Effector memory CD8-positive, alpha-beta T cell (primary cell): ENCODE measurements at regions not wholly inside any gene's neighbourhood (a gene's known extent, or its start where the extent isn't known, plus 50 kb on each side); places are given as distances from the start of the nearest gene placed in this dataset.
"Not testable (repeated sequence)": the region's sequence is repeated elsewhere in the genome, so short reads cannot be mapped to it uniquely, and the experiment has no call there.

Source experiments
- ATAC-seq: fragments of 150-1000 bp; cut with Tn5 transposase; replicated peaks from 2 replicates; pipeline ENCODE4 v1.10.0; 2021; ENCODE audit warnings: mild to moderate bottlenecking, moderate library complexity
- DNase-seq, 3 experiments: peaks; one replicate each; pipeline ENCODE4 v3.0.0; 2021
- H3K27ac Mint-ChIP-seq, 2 donors: one replicate each; pipeline ENCODE4 v1.8.0; 2022; ENCODE audit warnings: mild to moderate bottlenecking in 2 of 2, mixed read lengths in 2 of 2, moderate library complexity in 2 of 2
- H3K27me3 Mint-ChIP-seq, 2 donors: one replicate each; pipeline ENCODE4 v1.8.0; 2022; ENCODE audit warnings: mixed read lengths in 2 of 2
- H3K36me3 Mint-ChIP-seq: one replicate; pipeline ENCODE4 v1.8.0; 2022; ENCODE audit warnings: mild to moderate bottlenecking, moderate library complexity, mixed read lengths; ENCODE audit not compliant: insufficient read depth
- H3K4me1 Mint-ChIP-seq, 2 donors: one replicate each; pipeline ENCODE4 v1.8.0; 2022; ENCODE audit warnings: low read depth in 2 of 2, mixed read lengths in 2 of 2
- H3K4me3 Mint-ChIP-seq, 2 donors: one replicate each; pipeline ENCODE4 v1.8.0; 2022; ENCODE audit warnings: mild to moderate bottlenecking in 2 of 2, mixed read lengths in 2 of 2, moderate library complexity in 2 of 2
- H3K9me3 Mint-ChIP-seq, 2 donors: one replicate each; pipeline ENCODE4 v1.8.0; 2022; ENCODE audit warnings: mixed read lengths in 2 of 2

DNA sequence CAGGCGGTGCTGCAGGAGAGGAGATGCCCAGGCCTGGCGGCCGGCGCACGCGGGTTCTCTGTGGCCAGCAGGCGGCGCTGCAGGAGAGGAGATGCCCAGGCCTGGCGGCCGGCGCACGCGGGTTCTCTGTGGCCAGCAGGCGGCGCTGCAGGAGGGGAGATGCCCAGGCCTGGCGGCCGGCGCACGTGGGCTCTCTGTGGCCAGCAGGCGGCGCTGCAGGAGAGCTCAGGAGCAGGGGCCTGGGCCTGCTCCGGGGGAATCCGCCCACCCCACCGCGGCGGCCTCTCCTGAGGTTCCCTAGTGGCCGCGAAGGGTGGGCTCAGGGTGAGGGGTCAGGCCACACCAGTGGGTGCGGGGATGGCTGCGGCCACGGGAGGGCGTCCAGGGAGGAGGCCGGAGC lies 75.9 kb downstream of the OR4F16 start:
- ATAC-seq, H3K4me3 Mint-ChIP-seq, H3K36me3 Mint-ChIP-seq, H3K27me3 Mint-ChIP-seq, DNase-seq, H3K4me1 Mint-ChIP-seq, H3K9me3 Mint-ChIP-seq, H3K27ac Mint-ChIP-seq: not testable (repeated sequence)

DNA sequence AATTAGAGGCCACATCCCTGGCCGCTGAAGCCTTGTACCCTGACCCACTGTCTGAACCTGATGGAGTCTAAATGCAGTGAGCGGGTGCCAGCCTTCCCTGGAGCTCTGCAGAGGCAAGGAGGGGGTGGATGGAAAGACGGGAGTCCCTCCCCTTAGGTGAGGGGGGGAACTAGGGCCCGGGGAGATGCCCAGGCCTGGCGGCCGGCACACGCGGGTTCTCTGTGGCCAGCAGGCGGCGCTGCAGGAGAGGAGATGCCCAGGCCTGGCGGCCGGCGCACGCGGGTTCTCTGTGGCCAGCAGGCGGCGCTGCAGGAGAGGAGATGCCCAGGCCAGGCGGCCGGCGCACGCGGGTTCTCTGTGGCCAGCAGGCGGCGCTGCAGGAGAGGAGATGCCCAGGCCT lies 77.3 kb downstream of the OR4F16 start:
- not testable (repeated sequence) for H3K36me3 Mint-ChIP-seq, H3K9me3 Mint-ChIP-seq, H3K27me3 Mint-ChIP-seq, H3K4me3 Mint-ChIP-seq, DNase-seq, ATAC-seq, H3K27ac Mint-ChIP-seq, H3K4me1 Mint-ChIP-seq

DNA sequence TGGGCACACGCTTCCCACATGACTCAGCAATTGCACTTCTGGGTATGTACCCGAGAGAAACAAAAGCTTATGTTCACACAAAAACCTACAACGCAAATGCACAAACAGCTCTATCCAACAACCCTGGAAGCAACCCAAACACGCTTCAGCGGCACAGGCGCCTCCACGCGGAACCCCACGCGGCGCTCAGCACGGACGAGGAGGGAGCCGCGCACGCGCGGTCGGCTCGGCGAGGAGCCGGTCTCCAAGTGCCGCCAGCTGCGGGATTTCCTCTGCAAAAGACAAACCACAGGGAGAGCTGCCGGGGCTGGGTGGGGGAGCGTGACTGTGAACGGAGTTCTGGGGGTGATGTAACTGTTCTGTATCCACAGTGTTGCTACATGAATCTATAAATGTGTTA lies 81.2 kb downstream of the OR4F16 start:
- not testable (repeated sequence) for ATAC-seq, H3K27ac Mint-ChIP-seq, H3K4me1 Mint-ChIP-seq, H3K9me3 Mint-ChIP-seq, H3K36me3 Mint-ChIP-seq, H3K27me3 Mint-ChIP-seq
- peak overlapping the region in 1 of 2 donors; percentile 63 for H3K4me3 Mint-ChIP-seq
- peak; percentile 13 to 17 (median 15) for DNase-seq

DNA sequence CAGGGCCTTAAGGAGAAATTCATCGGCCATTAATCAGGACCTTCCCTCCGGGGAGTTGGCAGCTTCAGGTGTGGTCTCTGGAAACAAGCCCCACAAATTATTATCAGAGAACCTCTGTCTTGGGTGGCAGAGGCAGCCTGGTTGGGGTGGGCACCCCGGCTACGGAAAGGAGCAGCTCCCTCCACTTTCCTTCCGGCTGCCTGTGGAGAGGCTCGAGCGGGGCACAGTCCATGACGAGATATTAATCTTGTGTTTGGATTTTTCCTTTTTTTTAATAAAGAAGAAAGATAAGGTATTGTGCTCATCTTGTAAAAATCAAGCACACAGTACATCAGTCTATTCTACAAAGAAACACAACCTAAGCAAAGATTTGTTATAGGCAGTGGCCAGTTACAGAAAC lies 98.2 kb downstream of the OR4F16 start:
- DNase-seq, ATAC-seq, H3K9me3 Mint-ChIP-seq, H3K27ac Mint-ChIP-seq, H3K27me3 Mint-ChIP-seq, H3K36me3 Mint-ChIP-seq, H3K4me1 Mint-ChIP-seq, H3K4me3 Mint-ChIP-seq: not testable (repeated sequence)

DNA sequence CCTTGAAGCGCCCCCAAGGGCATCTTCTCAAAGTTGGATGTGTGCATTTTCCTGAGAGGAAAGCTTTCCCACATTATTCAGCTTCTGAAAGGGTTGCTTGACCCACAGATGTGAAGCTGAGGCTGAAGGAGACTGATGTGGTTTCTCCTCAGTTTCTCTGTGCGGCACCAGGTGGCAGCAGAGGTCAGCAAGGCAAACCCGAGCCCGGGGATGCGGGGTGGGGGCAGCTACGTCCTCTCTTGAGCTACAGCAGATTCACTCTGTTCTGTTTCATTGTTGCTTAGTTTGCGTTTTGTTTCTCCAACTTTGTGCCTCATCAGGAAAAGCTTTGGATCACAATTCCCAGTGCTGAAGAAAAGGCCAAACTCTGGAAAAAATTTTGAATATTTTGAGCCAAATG lies 100.5 kb downstream of the OR4F16 start:
- ATAC-seq, H3K36me3 Mint-ChIP-seq, H3K9me3 Mint-ChIP-seq, H3K27me3 Mint-ChIP-seq, H3K27ac Mint-ChIP-seq, H3K4me3 Mint-ChIP-seq, H3K4me1 Mint-ChIP-seq: not testable (repeated sequence)
- peak; percentile 30 to 43 (median 36) for DNase-seq
